Skeletal muscle cell (primary cell): ENCODE measurements at regions not wholly inside any gene's neighbourhood (a gene's known extent, or its start where the extent isn't known, plus 50 kb on each side); places are given as distances from the start of the nearest gene placed in this dataset.

Experiments used
- DNase-seq: peaks from one replicate; pipeline ENCODE4 v3.0.0-alpha.2; 2010; ENCODE audit warnings: low read depth
- H3K4me3 ChIP-seq: 2 replicates; pipeline ENCODE4 v1.5.1; 2011; ENCODE audit warnings: low read depth, mild to moderate bottlenecking, control low read depth, low read length, moderate library complexity

DNA sequence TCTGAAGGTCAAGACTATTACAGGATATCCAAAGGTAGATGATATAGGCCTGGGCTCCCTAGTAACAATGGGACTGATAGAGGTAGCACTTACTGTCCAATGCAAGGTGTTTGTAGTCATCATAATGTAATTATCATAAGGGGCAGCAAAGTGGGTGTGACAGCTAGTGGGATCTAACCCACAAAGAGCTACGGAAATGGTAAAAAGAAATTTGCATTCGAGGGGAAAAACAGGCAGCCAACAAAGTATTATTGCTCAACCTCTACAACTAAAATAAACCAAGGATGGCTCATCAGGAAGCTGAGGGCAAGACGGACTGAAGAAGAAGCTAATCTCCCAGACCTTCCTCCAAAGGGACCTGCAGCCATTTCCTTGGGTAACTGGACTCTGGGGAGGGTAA is 211.0 kb downstream of the WDR11 start:
- DNase-seq = no peak
- H3K4me3 ChIP-seq = no peak overlapping the region

- DNase-seq = no peak
These were observed 212.6 kb downstream of the WDR11 start for GRCh38 chr10:121063744-121064143.

DNA sequence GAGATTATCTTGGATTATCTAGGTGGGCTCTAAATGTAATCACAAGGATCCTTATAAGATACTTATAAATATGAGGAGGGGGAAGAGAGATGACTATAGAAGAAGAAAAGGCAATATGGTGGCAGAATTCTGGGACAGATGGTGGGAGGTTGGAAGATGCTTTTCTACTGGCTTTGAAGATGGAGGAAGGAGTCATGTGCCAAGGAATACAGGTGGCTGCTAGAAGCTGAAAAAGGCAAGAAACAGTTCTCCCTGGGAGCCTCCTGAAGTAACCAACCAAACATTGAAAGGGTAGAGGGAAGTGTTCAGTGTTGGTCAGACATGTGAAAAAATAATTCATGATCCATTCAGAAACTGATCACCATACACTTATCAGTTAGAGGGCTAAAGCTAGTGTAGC is 213.3 kb downstream of the WDR11 start:
- no peak overlapping the region for H3K4me3 ChIP-seq
- no peak for DNase-seq

More at GRCh38 chr10:121063744-121064143, 212.6 kb downstream of the WDR11 start:
- no peak overlapping the region for H3K4me3 ChIP-seq

- no peak for DNase-seq
- H3K4me3 ChIP-seq = no peak overlapping the region
These were observed 214.2 kb downstream of the WDR11 start for GRCh38 chr10:121065330-121065729.

GRCh38 chr10:121069061-121069850 is 218.1 kb downstream of the WDR11 start:
- no peak for DNase-seq
- no peak overlapping the region for H3K4me3 ChIP-seq

- no peak overlapping the region for H3K4me3 ChIP-seq
- no peak for DNase-seq
These were observed 219.3 kb downstream of the WDR11 start for GRCh38 chr10:121070275-121071070.

GRCh38 chr10:121071901-121072300 is 220.7 kb downstream of the WDR11 start:
- DNase-seq = no peak
- H3K4me3 ChIP-seq = no peak overlapping the region

- no peak for DNase-seq
- no peak overlapping the region for H3K4me3 ChIP-seq
These were observed 222.6 kb downstream of the WDR11 start for GRCh38 chr10:121073728-121074127.

DNA sequence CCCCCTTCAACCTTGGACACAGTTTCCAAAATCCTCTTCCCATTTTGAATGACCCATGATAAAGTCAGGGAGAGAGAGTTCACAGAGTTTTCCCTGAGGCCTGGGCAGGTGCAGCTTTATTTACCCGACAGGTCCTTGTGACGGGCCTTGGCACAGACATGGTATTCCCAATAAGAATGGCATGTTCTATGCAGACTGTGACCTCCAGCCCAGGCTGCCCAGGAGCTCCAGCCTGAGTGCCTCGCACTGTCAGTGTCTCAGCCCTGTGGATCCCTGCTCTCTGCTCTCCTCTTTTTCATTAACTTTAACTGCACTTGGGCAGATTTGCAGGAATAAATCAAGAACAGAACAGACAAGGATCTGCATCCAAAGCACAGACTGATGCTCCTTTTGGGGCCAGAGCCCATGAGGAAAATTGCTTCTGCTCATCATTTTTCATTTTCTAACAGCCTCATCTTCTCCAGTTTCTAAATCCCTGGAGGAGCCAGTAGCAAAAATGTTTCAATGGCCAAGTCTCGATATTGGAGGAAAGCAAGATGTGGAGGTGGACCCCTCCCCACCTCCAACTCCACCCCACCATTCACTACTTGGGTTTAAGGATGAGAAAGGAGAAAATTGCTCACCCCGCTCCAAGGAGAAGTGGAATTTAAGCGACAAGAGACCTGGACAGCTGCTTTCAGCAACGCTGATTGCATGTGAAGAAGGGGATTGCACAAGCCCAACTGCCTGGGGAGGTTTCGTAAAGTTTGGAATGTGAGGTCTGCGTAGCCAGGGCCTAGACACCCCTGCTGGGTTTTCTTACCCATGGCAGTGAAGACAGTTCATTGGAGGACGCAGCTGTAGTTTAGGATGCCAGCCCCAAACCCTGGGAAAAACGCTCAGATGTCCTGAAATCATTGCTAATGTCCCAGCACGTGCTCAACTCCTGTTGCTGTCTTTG is 225.9 kb downstream of the WDR11 start:
- no peak for DNase-seq
- no peak overlapping the region for H3K4me3 ChIP-seq

DNA sequence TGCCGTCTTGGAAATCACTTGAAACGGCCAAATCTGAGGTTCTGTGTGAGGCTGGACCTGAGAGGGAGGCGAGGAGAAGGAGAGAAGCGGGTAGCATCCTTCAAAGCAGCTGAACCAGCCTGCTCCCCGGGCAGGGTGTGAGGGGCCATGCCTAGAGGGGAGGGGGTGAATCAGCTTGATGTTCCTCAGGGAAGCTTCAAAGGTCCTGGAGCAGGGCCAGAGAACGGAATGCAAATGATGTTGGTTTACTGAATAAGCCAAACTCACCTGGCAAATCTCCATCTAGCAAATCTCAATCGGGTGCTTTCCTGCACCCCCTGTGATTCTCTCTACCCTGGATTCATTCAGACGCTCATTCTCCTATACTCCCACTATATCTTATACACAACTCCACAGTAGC is 226.9 kb downstream of the WDR11 start:
- no peak for DNase-seq
- H3K4me3 ChIP-seq = no peak overlapping the region

DNA sequence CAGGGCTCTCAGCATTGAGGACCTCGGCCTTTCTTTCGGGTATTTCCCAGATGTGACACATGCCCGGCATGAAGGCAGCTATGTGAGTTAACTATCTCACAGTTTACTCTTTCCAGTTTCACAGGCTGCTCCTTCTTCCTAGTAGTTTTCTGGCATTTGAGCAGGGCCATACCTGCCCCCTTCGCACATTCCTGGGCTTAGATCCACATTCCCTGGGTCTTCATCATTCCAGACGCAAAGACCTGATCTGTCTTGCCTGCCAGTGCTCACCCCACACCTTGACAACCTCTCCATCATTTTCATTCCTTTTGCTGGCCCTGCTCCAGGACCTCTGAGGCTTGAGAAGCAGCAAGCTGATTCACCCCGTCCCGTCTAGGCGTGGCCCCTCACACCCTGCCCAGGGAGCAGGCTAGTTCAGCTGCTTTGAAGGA is 227.5 kb downstream of the WDR11 start:
- no peak overlapping the region for H3K4me3 ChIP-seq
- DNase-seq = no peak

GRCh38 chr10:121079226-121079625 is 228.1 kb downstream of the WDR11 start:
- no peak for DNase-seq
- no peak overlapping the region for H3K4me3 ChIP-seq

- no peak overlapping the region for H3K4me3 ChIP-seq
- DNase-seq = no peak
These were observed 229.2 kb downstream of the WDR11 start for GRCh38 chr10:121080281-121080891.

DNA sequence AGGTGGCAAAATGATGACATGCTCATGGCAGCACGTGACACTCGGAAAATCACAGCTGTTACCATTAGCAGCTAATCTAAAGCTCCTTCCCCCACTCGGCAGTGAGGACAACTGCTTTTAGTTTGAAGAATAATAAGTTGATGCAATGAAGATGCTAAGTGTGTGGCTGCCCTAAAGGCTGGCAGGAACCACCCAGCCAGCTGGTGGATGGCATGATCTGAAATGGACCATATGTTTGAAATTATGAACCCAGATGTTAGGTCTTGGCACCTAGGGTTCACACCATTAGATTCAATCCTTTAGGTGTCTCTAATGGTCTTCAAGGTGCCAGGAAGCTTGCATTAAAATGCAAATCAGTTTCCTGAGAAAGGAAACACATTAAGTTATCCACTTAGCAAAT is 230.1 kb downstream of the WDR11 start:
- no peak for DNase-seq
- no peak overlapping the region for H3K4me3 ChIP-seq

GRCh38 chr10:121082984-121083383 is 231.8 kb downstream of the WDR11 start:
- no peak overlapping the region for H3K4me3 ChIP-seq

DNA sequence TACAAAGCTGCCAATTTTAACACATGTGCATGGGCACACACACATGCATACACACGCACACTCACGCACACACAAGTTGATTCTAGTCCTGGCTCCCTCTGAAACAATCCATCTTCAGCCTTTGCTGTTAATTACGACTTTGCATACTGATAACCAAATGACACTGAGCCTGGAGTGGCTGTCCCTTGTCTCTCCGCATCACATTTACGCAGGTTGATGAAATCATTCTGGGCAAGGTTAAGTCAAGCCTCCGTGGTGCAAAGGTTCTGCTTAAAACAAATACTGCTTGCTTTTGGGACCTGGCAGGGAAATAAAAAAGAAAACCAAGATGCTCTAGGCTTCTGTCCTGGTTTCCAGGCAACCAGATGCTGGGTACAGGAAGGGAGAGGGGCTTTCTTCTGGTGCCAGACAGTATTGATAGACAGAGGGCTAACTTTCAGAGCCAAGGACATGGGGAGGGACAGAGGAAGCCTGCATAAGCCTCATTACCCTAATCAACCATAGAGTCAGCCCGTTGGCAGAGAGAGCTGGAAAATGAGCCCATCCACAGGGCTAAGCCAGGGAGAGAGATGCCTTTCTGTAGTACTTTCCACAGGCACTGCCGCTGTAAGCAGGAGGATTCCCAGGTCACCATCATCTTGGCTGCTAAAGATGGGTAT is 233.0 kb downstream of the WDR11 start:
- no peak for DNase-seq
- H3K4me3 ChIP-seq = no peak overlapping the region

More at GRCh38 chr10:121082984-121083383, 231.8 kb downstream of the WDR11 start:
- DNase-seq = no peak

GRCh38 chr10:121084675-121085070 is 233.5 kb downstream of the WDR11 start:
- H3K4me3 ChIP-seq = no peak overlapping the region
- DNase-seq = no peak

GRCh38 chr10:121085367-121085766 is 234.2 kb downstream of the WDR11 start:
- H3K4me3 ChIP-seq = no peak overlapping the region
- DNase-seq = no peak

DNA sequence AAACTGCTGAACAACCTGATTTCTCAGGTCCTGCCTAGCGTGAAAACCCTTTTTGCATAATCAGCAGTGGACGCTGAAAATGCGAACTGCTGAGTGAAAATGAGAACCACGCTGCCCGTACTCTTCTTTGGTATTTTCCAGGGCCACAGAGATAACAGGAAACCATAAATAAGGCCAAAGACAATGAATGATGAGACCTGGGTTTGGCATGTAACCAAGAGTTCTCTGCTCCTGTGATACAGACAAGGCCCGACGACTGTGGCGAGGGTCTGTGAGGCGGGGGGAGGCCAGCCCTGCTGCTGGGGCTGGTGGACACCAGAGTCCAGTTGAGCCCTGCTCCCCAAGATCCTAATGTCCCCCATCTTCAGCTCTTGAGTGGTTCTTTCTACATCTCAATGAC is 236.0 kb downstream of the WDR11 start:
- no peak for DNase-seq
- H3K4me3 ChIP-seq = no peak overlapping the region
